ENCODE measurements at regions not wholly inside any gene's neighbourhood (a gene's known extent, or its start where the extent isn't known, plus 50 kb on each side); places are given as distances from the start of the nearest gene placed in this dataset.
"Not testable (repeated sequence)": the region's sequence is repeated elsewhere in the genome, so short reads cannot be mapped to it uniquely, and the experiment has no call there.

DNA sequence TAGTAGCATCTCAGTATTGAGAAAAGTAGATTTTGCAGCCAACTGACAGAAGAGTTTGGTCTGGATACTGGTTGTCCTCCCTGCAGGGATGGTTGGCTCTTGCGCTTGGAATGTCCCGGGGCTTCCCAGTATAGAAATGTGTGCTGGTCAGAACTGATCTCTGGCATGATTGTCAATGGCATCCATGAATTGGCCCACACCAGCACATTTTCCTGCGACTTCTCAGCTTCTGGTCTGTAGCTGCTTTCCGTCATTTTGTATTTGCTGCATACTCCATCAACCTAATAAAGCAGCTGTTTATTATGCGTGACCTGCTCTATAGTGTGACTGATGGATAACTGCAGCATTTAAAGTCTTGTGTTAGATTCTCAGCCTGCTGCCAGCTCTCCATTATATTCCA is 203.7 kb downstream of the S1PR1 start:
- TF ChIP-seq, protein P1, sequence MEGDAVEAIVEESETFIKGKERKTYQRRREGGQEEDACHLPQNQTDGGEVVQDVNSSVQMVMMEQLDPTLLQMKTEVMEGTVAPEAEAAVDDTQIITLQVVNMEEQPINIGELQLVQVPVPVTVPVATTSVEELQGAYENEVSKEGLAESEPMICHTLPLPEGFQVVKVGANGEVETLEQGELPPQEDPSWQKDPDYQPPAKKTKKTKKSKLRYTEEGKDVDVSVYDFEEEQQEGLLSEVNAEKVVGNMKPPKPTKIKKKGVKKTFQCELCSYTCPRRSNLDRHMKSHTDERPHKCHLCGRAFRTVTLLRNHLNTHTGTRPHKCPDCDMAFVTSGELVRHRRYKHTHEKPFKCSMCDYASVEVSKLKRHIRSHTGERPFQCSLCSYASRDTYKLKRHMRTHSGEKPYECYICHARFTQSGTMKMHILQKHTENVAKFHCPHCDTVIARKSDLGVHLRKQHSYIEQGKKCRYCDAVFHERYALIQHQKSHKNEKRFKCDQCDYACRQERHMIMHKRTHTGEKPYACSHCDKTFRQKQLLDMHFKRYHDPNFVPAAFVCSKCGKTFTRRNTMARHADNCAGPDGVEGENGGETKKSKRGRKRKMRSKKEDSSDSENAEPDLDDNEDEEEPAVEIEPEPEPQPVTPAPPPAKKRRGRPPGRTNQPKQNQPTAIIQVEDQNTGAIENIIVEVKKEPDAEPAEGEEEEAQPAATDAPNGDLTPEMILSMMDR (IDR thresholded peaks at IDR 0.05): no peak
- TF ChIP-seq POLR2A (IDR thresholded peaks at IDR 0.05): no peak
- Histone ChIP-seq H3K4me3 (no peak overlapping the region), H3K27me3 (no peaks in the 10 kb centered on the region), H3K36me3 (ENCODE audit: low read depth, missing control alignments) (no peaks in the 10 kb centered on the region), H3K27ac (no peak overlapping the region), H3K4me1 (no peaks in the 10 kb centered on the region), H3K9me3 (no peaks in the 10 kb centered on the region)
- intact Hi-C loops (cut with DNase I; ENCODE audit: low total_unique reads): no loop called here
- no peak for DNase-seq
- 62 to 71% methylated on average over 5 of the region's 5 CpGs for WGBS, 2 donors

DNA sequence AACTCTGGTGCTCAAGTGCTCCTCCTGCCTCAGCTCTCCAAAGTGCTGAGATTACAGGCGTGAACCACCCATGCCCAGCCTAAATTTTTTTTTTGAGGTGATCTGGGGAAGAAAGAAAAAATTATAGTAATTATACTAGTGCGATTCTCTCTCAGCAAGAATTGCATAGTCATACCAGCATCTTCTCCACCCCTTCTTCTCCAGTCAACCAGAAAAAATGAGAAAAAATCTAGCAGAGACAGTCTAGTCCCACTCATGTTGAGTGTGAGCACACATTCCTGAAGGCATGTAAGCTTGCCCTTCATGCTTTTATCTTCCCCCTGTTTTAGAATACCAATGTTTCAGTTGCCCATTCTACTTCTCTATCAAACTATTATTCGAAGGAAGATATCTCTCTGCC is 207.6 kb downstream of the S1PR1 start:
- WGBS, 2 donors: 81 to 83% methylated on average over 3 of the region's 3 CpGs
- Histone ChIP-seq H3K36me3 (ENCODE audit: low read depth, missing control alignments) (no peaks in the 10 kb centered on the region), H3K4me3 (no peak overlapping the region), H3K4me1 (no peaks in the 10 kb centered on the region), H3K27ac (no peak overlapping the region), H3K27me3 (no peaks in the 10 kb centered on the region), H3K9me3 (no peaks in the 10 kb centered on the region)
- TF ChIP-seq, protein P1 (IDR thresholded peaks at IDR 0.05): no peak
- DNase-seq: no peak
- intact Hi-C loops (cut with DNase I; ENCODE audit: low total_unique reads): no loop called here

DNA sequence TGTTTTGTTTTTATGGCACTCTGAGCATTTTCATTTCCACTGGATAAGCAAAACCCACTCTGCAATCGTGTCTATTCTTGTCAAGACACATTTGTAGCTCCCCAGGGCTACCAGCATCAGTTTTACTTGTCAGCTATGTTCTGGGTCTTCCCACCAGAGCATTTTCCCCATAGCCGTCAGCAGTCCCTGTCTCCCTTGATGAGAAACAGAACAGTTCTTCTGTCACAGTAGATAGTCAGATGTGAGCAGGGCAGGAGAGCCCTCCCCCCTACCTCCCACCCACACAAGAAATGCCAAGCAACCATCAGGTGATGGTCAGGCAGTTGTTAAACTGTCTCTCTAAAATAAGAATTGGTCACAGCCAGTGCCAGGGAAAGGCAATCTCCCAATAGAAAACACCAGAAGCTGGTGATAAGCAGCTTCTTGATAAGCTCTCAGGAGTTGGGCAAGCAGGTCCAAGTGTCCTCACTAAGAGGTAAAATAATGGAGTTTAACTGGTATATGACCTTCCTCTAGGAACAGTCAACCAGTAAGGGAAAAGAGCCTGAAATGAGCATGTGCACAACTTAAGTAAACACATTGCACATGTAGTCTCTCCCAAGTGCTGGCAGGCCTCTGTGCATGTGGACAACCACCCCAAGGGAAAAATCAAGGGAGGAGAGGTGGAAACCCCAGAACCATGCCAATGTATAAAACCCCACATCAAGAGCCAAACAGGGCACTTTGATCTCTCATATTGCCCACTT is 208.2 kb downstream of the S1PR1 start:
- Histone ChIP-seq H3K27ac (no peak overlapping the region), H3K36me3 (ENCODE audit: low read depth, missing control alignments) (no peaks in the 10 kb centered on the region), H3K4me1 (no peaks in the 10 kb centered on the region), H3K9me3 (no peaks in the 10 kb centered on the region), H3K4me3 (no peak overlapping the region), H3K27me3 (no peaks in the 10 kb centered on the region)
- intact Hi-C loops (cut with DNase I; ENCODE audit: low total_unique reads): no loop called here
- DNase-seq: no peak
- WGBS, 2 donors: 36 to 52% methylated on average over 2 of the region's 2 CpGs
- TF ChIP-seq, protein P1 (IDR thresholded peaks at IDR 0.05): no peak
- TF ChIP-seq POLR2A (IDR thresholded peaks at IDR 0.05): no peak

DNA sequence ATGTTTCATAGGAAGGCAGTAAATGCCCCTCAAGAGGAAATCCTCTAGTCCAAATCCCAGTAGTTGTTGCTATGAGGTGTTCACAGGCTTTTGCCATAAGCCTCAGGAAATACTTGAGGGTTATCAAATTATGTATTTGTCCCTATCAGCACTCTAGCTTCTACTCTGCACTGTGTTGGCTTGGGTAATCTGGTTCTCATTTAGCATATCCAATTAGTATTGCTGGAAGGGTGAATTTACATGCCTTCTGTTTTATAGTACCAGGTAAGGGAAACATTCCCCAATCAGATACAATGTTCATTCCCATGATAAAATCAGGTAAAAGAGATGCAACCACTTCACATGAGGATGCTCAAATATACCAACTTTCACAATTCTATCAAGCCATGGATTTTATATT is 211.2 kb downstream of the S1PR1 start:
- H3K4me3 ChIP-seq: no peak overlapping the region
- TF ChIP-seq, protein P1 (IDR thresholded peaks at IDR 0.05): no peak
- no peak for TF ChIP-seq POLR2A (IDR thresholded peaks at IDR 0.05)
- H3K36me3 ChIP-seq (ENCODE audit: low read depth, missing control alignments): no peaks in the 10 kb centered on the region
- H3K4me1 ChIP-seq: no peaks in the 10 kb centered on the region
- no peaks in the 10 kb centered on the region for H3K27me3 ChIP-seq
- no peak for DNase-seq
- intact Hi-C loops (cut with DNase I; ENCODE audit: low total_unique reads): no loop called here
- no peaks in the 10 kb centered on the region for H3K9me3 ChIP-seq
- H3K27ac ChIP-seq: no peak overlapping the region

DNA sequence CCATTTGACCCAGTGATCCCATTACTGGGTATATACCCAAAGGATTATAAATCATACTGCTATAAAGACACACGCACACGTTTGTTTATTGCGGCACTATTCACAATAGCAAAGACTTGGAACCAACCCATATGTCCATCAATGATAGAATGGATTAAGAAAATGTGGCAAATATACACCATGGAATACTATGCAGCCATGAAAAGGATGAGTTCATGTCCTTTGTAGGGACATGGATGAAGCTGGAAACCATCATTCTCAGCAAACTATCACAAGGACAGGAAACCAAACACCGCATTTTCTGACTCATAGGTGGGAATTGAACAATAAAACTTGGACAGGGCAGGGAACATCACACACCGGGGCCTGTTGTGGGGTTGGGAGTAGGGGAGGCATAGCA is 213.9 kb downstream of the S1PR1 start:
- H3K9me3 ChIP-seq; H3K27me3 ChIP-seq; H3K36me3 ChIP-seq (ENCODE audit: low read depth, missing control alignments); H3K4me3 ChIP-seq; H3K4me1 ChIP-seq; H3K27ac ChIP-seq; intact Hi-C loops (cut with DNase I; ENCODE audit: low total_unique reads); DNase-seq: not testable (repeated sequence)
- WGBS, 2 donors: 95 to 97% methylated on average over 5 of the region's 5 CpGs
